ENCODE measurements at regions not wholly inside any gene's neighbourhood (a gene's known extent, or its start where the extent isn't known, plus 50 kb on each side); places are given as distances from the start of the nearest gene placed in this dataset.

DNA sequence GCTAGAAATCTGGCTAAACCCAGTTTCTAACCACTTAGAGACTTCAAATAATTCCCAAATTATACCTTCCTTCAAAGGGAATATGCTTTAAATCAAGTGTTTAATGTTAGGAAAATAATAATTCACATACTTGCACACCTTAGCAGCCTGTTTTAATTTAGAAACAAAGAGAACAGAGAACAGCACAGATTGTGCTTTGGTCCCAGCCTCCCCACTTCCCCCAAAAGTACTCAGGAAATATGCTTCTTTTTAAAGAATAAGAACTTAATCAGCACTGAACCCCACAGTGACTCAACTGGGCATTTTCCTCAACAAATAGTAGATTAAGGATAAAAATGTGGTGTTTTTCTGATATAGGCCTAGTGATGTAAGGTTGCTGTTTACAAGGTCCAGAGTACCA lies 295.8 kb downstream of the GBA3 start:
- H3K4me3 ChIP-seq (ENCODE audit: low read depth in 2 of 2, low read length in 2 of 2) = no peak overlapping the region
- ChIA-PET POLR2A (no interaction called here), CTCF (no interaction called here)
- no peak for ATAC-seq
- no peaks in the 10 kb centered on the region for H3K9me3 ChIP-seq (ENCODE audit: control insufficient read depth, insufficient read depth, low read depth, low read length)
- TF ChIP-seq, protein P1, sequence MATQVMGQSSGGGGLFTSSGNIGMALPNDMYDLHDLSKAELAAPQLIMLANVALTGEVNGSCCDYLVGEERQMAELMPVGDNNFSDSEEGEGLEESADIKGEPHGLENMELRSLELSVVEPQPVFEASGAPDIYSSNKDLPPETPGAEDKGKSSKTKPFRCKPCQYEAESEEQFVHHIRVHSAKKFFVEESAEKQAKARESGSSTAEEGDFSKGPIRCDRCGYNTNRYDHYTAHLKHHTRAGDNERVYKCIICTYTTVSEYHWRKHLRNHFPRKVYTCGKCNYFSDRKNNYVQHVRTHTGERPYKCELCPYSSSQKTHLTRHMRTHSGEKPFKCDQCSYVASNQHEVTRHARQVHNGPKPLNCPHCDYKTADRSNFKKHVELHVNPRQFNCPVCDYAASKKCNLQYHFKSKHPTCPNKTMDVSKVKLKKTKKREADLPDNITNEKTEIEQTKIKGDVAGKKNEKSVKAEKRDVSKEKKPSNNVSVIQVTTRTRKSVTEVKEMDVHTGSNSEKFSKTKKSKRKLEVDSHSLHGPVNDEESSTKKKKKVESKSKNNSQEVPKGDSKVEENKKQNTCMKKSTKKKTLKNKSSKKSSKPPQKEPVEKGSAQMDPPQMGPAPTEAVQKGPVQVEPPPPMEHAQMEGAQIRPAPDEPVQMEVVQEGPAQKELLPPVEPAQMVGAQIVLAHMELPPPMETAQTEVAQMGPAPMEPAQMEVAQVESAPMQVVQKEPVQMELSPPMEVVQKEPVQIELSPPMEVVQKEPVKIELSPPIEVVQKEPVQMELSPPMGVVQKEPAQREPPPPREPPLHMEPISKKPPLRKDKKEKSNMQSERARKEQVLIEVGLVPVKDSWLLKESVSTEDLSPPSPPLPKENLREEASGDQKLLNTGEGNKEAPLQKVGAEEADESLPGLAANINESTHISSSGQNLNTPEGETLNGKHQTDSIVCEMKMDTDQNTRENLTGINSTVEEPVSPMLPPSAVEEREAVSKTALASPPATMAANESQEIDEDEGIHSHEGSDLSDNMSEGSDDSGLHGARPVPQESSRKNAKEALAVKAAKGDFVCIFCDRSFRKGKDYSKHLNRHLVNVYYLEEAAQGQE (IDR thresholded peaks at IDR 0.05; ENCODE audit: insufficient read depth in 1 of 2, low read depth in 2 of 2, low read length in 1 of 2) = no peak
- TF ChIP-seq, protein P2, sequence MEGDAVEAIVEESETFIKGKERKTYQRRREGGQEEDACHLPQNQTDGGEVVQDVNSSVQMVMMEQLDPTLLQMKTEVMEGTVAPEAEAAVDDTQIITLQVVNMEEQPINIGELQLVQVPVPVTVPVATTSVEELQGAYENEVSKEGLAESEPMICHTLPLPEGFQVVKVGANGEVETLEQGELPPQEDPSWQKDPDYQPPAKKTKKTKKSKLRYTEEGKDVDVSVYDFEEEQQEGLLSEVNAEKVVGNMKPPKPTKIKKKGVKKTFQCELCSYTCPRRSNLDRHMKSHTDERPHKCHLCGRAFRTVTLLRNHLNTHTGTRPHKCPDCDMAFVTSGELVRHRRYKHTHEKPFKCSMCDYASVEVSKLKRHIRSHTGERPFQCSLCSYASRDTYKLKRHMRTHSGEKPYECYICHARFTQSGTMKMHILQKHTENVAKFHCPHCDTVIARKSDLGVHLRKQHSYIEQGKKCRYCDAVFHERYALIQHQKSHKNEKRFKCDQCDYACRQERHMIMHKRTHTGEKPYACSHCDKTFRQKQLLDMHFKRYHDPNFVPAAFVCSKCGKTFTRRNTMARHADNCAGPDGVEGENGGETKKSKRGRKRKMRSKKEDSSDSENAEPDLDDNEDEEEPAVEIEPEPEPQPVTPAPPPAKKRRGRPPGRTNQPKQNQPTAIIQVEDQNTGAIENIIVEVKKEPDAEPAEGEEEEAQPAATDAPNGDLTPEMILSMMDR (IDR thresholded peaks at IDR 0.05) = no peak
- H3K4me1 ChIP-seq (ENCODE audit: control insufficient read depth, insufficient read depth, low read length) = no peaks in the 10 kb centered on the region
- no peak for DNase-seq (ENCODE audit: low read depth, low spot score)
- no TSS peak for BruUV-seq (replicated peaks)
- H3K36me3 ChIP-seq (ENCODE audit: control insufficient read depth, insufficient read depth, low read length) = no peaks in the 10 kb centered on the region
- intact Hi-C loops (cut with micrococcal nuclease; ENCODE audit: unreplicated experiment) (no loop called here), in situ Hi-C loops (cut with HindIII; ENCODE audit: low pct_unique_long_range_greater_than_20kb, low sequenced_read_pairs) (no loop called here)
- H3K27me3 ChIP-seq (ENCODE audit: control insufficient read depth, insufficient read depth, low read length) = no peaks in the 10 kb centered on the region
- no peak overlapping the region for H3K27ac ChIP-seq (ENCODE audit: low read length)

DNA sequence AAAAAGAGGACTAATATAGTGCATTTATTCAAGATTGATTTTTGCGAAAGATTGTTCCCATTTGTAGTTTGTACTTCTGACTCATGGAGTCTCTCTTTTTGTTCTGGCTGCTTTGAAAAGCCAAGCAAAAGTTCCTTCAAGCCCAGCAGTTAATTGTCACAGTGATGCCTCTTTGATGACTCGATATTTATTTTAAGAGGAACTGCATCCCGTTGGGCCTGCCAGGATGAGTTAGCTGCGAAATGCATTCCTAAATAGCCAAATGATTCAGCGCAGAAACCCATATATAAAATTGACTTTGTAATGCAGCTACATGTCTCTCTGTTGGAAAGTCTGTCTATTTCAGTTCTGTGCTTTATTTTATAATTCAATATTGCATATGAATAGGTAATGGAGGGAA lies 295.1 kb downstream of the GBA3 start:
- Histone ChIP-seq H3K27me3 (ENCODE audit: control insufficient read depth, insufficient read depth, low read length) (no peaks in the 10 kb centered on the region), H3K27ac (ENCODE audit: low read length) (no peak overlapping the region), H3K4me3 (ENCODE audit: low read depth in 2 of 2, low read length in 2 of 2) (no peak overlapping the region), H3K4me1 (ENCODE audit: control insufficient read depth, insufficient read depth, low read length) (no peaks in the 10 kb centered on the region), H3K9me3 (ENCODE audit: control insufficient read depth, insufficient read depth, low read depth, low read length) (no peaks in the 10 kb centered on the region), H3K36me3 (ENCODE audit: control insufficient read depth, insufficient read depth, low read length) (no peaks in the 10 kb centered on the region)
- in situ Hi-C loops (cut with HindIII; ENCODE audit: low pct_unique_long_range_greater_than_20kb, low sequenced_read_pairs) (no loop called here), intact Hi-C loops (cut with micrococcal nuclease; ENCODE audit: unreplicated experiment) (no loop called here)
- BruUV-seq (replicated peaks) = no TSS peak
- CTCF ChIA-PET = no interaction called here
- POLR2A ChIA-PET = no interaction called here
- TF ChIP-seq, protein P2 (IDR thresholded peaks at IDR 0.05) = no peak
- TF ChIP-seq SIN3A (IDR thresholded peaks at IDR 0.05; ENCODE audit: borderline replicate concordance, insufficient read depth, low read depth, low read length) (no peak), TCF7L2 (IDR thresholded peaks at IDR 0.05; ENCODE audit: low read depth, low read length) (no peak), POLR2AphosphoS5 (IDR thresholded peaks at IDR 0.05; ENCODE audit: low read depth, low read length) (no peak)
- TF ChIP-seq, protein P1 (IDR thresholded peaks at IDR 0.05; ENCODE audit: insufficient read depth in 1 of 2, low read depth in 2 of 2, low read length in 1 of 2) = no peak
- DNase-seq (ENCODE audit: low read depth, low spot score) (no peak), ATAC-seq (no peak)
